H9 (cell line): ENCODE measurements at regions not wholly inside any gene's neighbourhood (a gene's known extent, or its start where the extent isn't known, plus 50 kb on each side); places are given as distances from the start of the nearest gene placed in this dataset.

Experiments used
- DNase-seq: peaks from one replicate; pipeline ENCODE4 v3.0.0-alpha.2; 2017
- H2AFZ ChIP-seq: one replicate; pipeline ENCODE4 v1.6.1; 2013; ENCODE audit warnings: mild to moderate bottlenecking, low read length, control low read depth, moderate library complexity
- H2AK5ac ChIP-seq: 2 replicates; pipeline ENCODE4 v1.6.1; 2013; ENCODE audit warnings: low read length, control low read depth, mixed read lengths; ENCODE audit not compliant: insufficient read length
- H2BK120ac ChIP-seq: one replicate; pipeline ENCODE4 v1.6.1; 2013; ENCODE audit warnings: low read depth, mild to moderate bottlenecking, low read length, control low read depth, inconsistent platforms; ENCODE audit not compliant: poor library complexity, severe bottlenecking
- H2BK12ac ChIP-seq: 2 replicates; pipeline ENCODE4 v1.6.1; 2013; ENCODE audit warnings: low read length, control low read depth, mixed read lengths, low read depth; ENCODE audit not compliant: insufficient read length
- H2BK15ac ChIP-seq: 2 replicates; pipeline ENCODE4 v1.6.1; 2013; ENCODE audit warnings: low read depth, low read length, control low read depth
- H2BK20ac ChIP-seq: one replicate; pipeline ENCODE4 v1.6.1; 2013; ENCODE audit warnings: low read depth, mild to moderate bottlenecking, low read length, control low read depth, inconsistent platforms; ENCODE audit not compliant: poor library complexity, severe bottlenecking
- H2BK5ac ChIP-seq: 2 replicates; pipeline ENCODE4 v1.6.1; 2013; ENCODE audit warnings: low read length, control low read depth, mixed read lengths; ENCODE audit not compliant: insufficient read length
- H3K14ac ChIP-seq: 2 replicates; pipeline ENCODE4 v1.6.1; 2013; ENCODE audit warnings: low read length, control low read depth; ENCODE audit not compliant: insufficient read depth
- H3K18ac ChIP-seq: 2 replicates; pipeline ENCODE4 v1.6.1; 2013; ENCODE audit warnings: low read depth, mild to moderate bottlenecking, mixed read lengths, low read length, control low read depth; ENCODE audit not compliant: insufficient read length
- H3K23ac ChIP-seq: 2 replicates; pipeline ENCODE4 v1.6.1; 2013; ENCODE audit warnings: low read length, control low read depth, mixed read lengths, low read depth; ENCODE audit not compliant: insufficient read length
- H3K23me2 ChIP-seq: 2 replicates; pipeline ENCODE4 v1.6.1; 2013; ENCODE audit warnings: low read depth, mild to moderate bottlenecking, mixed read lengths, low read length, control low read depth; ENCODE audit not compliant: insufficient read length, poor library complexity, severe bottlenecking
- H3K27ac ChIP-seq: 2 replicates; pipeline ENCODE4 v1.5.1; 2013; ENCODE audit warnings: low read length, control low read depth, mixed read lengths, low read depth; ENCODE audit not compliant: insufficient read length
- H3K27me3 ChIP-seq: 2 replicates; pipeline ENCODE4 v1.6.1; 2013; ENCODE audit warnings: low read length, control low read depth, inconsistent platforms; ENCODE audit not compliant: insufficient read depth
- H3K4ac ChIP-seq: 2 replicates; pipeline ENCODE4 v1.6.1; 2013; ENCODE audit warnings: low read depth, mild to moderate bottlenecking, control low read depth, inconsistent platforms, low read length, moderate library complexity
- H3K4me1 ChIP-seq: 2 replicates; pipeline ENCODE4 v1.6.1; 2013; ENCODE audit warnings: low read length, control low read depth, inconsistent platforms; ENCODE audit not compliant: insufficient read depth
- H3K4me2 ChIP-seq: 2 replicates; pipeline ENCODE4 v1.6.1; 2013; ENCODE audit warnings: low read length, control low read depth, mixed read lengths; ENCODE audit not compliant: insufficient read length, insufficient read depth
- H3K56ac ChIP-seq: 2 replicates; pipeline ENCODE4 v1.6.1; 2013; ENCODE audit warnings: low read depth, mild to moderate bottlenecking, mixed read lengths, low read length, control low read depth; ENCODE audit not compliant: insufficient read length
- H3K79me1 ChIP-seq: 2 replicates; pipeline ENCODE4 v1.6.1; 2013; ENCODE audit warnings: low read depth, mild to moderate bottlenecking, moderate library complexity, low read length, control low read depth, inconsistent platforms; ENCODE audit not compliant: insufficient read depth, poor library complexity, severe bottlenecking
- H3K79me2 ChIP-seq: 2 replicates; pipeline ENCODE4 v1.6.1; 2013; ENCODE audit warnings: low read length, control low read depth, inconsistent platforms; ENCODE audit not compliant: insufficient read depth
- H3K9ac ChIP-seq: 2 replicates; pipeline ENCODE4 v1.6.1; 2013; ENCODE audit warnings: low read length, control low read depth, mixed read lengths; ENCODE audit not compliant: insufficient read length; ENCODE audit errors: extremely low read depth
- H3K9me3 ChIP-seq: one replicate; pipeline ENCODE4 v1.6.1; 2013; ENCODE audit warnings: low read depth, low read length, inconsistent platforms; ENCODE audit not compliant: control insufficient read depth
- H3T11ph ChIP-seq: one replicate; pipeline ENCODE4 v1.6.1; 2013; ENCODE audit warnings: mild to moderate bottlenecking, low read length, control low read depth, inconsistent platforms
- H4K20me1 ChIP-seq: one replicate; pipeline ENCODE4 v1.6.1; 2013; ENCODE audit not compliant: control insufficient read depth, insufficient read length, insufficient read depth
- H4K5ac ChIP-seq: 2 replicates; pipeline ENCODE4 v1.6.1; 2013; ENCODE audit warnings: low read depth, mild to moderate bottlenecking, mixed read lengths, low read length, control low read depth; ENCODE audit not compliant: insufficient read length
- H4K8ac ChIP-seq: replicated peaks from 2 replicates; pipeline ENCODE4 v1.6.1; 2013; ENCODE audit warnings: low read length, control low read depth, mixed read lengths, low read depth; ENCODE audit not compliant: insufficient read length
- H4K91ac ChIP-seq: 2 replicates; pipeline ENCODE4 v1.6.1; 2013; ENCODE audit warnings: low read depth, mild to moderate bottlenecking, moderate library complexity, mixed read lengths, low read length, control low read depth; ENCODE audit not compliant: insufficient read length
- H3K27ac Mint-ChIP-seq, 3 experiments: 2 replicates in 2 of 3; 3 replicates in 1 of 3; pipeline ENCODE4 v1.8.0; 2020 to 2021; ENCODE audit warnings: mixed read lengths in 3 of 3, mild to moderate bottlenecking in 1 of 3, moderate library complexity in 1 of 3
- H3K27me3 Mint-ChIP-seq: 2 replicates; pipeline ENCODE4 v1.8.0; 2021; ENCODE audit warnings: low read depth, mild to moderate bottlenecking, moderate library complexity, mixed read lengths
- H3K36me3 Mint-ChIP-seq, 3 experiments: 2 replicates in 2 of 3; 3 replicates in 1 of 3; pipeline ENCODE4 v1.8.0; 2020 to 2021; ENCODE audit warnings: low read depth in 3 of 3, mixed read lengths in 3 of 3; ENCODE audit not compliant: insufficient read depth in 1 of 3
- H3K4me1 Mint-ChIP-seq, 2 experiments: 2 replicates each; pipeline ENCODE4 v1.8.0; 2020; ENCODE audit warnings: mixed read lengths in 2 of 2
- H3K4me3 Mint-ChIP-seq, 2 experiments: 2 replicates in 1 of 2; 3 replicates in 1 of 2; pipeline ENCODE4 v1.8.0; 2020 to 2021; ENCODE audit warnings: mild to moderate bottlenecking in 2 of 2, mixed read lengths in 2 of 2, moderate library complexity in 1 of 2
- H3K9me3 Mint-ChIP-seq, 2 experiments: 2 replicates in 1 of 2; 3 replicates in 1 of 2; pipeline ENCODE4 v1.8.0; 2020; ENCODE audit warnings: mild to moderate bottlenecking in 2 of 2, mixed read lengths in 2 of 2, moderate library complexity in 1 of 2
- whole genome bisulfite sequencing: extraction: QIAGEN DNeasy Blood & Tissue Kit; methylation state at CpG from one replicate; pipeline ENCODE4 v1.1.7; 2013; ENCODE audit warnings: missing lambda C conversion rate, low lambda C conversion rate, mixed read lengths; ENCODE audit not compliant: insufficient read length; ENCODE audit errors: extremely low coverage; 5-methylcytosine and 5-hydroxymethylcytosine counted together
- TF ChIP-seq, protein P1 (sequence below): fragments of 200-600 bp; sonication (generic); conservative IDR thresholded peaks from 3 replicates; pipeline ENCODE4 v1.8.0; 2021; ENCODE audit warnings: antibody characterized with exemption, mild to moderate bottlenecking

DNA sequence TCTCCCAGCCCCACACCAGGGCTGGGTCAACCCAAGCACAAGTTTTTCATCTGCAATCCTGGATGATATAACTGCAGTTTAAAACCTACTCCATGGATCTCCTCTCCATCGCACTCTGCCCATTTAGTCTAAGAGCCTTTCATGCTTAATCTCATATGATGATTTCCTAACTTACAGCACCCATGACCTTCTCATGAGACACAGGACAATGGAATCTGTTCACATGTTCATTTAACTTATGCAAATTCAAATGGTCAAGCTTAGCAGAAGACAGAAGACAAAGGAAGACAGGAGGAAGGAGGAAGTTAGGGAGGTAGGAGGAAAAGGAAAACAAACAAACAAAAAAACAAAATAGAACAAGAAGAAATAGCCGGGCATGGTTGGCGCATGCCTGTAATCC is 64.6 kb upstream of the PNMA1 start:
- Histone ChIP-seq H3K27me3 (no peaks in the 10 kb centered on the region; the same call in 1 of the 2 replicates), H4K91ac (no peak overlapping the region), H4K20me1 (no peaks in the 10 kb centered on the region), H3K4ac (no peak overlapping the region), H3K79me2 (no peaks in the 10 kb centered on the region), H3T11ph (no peak overlapping the region), H3K23me2 (no peaks in the 10 kb centered on the region), H2BK15ac (no peak overlapping the region), H3K27ac (no peak overlapping the region), H2BK120ac (no peak overlapping the region), H4K5ac (no peak overlapping the region), H3K4me1 (no peaks in the 10 kb centered on the region), H2BK20ac (no peak overlapping the region), H3K9ac (no peak overlapping the region), H3K56ac (no peak overlapping the region), H3K23ac (no peak overlapping the region), H2BK5ac (no peak overlapping the region), H2AK5ac (no peak overlapping the region), H2BK12ac (no peak overlapping the region), H3K14ac (no peak overlapping the region), H2AFZ (no peak overlapping the region), H3K79me1 (no peaks in the 10 kb centered on the region), H3K9me3 (no peaks in the 10 kb centered on the region), H3K4me2 (no peak overlapping the region), H3K18ac (no peak overlapping the region), H4K8ac (no peak overlapping the region)
- Mint-ChIP-seq H3K4me3 (no peak overlapping the region), H3K27me3 (peaks cover 91% of the 10 kb centered on the region), H3K9me3 (no peaks in the 10 kb centered on the region; a peak in 1 of 5 replicates), H3K27ac (no peak overlapping the region), H3K36me3 (no peaks in the 10 kb centered on the region; a peak in 1 of 7 replicates), H3K4me1 (peaks cover 15% of the 10 kb centered on the region in 2 experiments)
- TF ChIP-seq, protein P1, sequence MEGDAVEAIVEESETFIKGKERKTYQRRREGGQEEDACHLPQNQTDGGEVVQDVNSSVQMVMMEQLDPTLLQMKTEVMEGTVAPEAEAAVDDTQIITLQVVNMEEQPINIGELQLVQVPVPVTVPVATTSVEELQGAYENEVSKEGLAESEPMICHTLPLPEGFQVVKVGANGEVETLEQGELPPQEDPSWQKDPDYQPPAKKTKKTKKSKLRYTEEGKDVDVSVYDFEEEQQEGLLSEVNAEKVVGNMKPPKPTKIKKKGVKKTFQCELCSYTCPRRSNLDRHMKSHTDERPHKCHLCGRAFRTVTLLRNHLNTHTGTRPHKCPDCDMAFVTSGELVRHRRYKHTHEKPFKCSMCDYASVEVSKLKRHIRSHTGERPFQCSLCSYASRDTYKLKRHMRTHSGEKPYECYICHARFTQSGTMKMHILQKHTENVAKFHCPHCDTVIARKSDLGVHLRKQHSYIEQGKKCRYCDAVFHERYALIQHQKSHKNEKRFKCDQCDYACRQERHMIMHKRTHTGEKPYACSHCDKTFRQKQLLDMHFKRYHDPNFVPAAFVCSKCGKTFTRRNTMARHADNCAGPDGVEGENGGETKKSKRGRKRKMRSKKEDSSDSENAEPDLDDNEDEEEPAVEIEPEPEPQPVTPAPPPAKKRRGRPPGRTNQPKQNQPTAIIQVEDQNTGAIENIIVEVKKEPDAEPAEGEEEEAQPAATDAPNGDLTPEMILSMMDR = no peak
- DNase-seq = no peak
- WGBS = no CpG with 5 or more reads among the region's 3 CpGs
